GM18907 (cell line): ENCODE measurements at regions not wholly inside any gene's neighbourhood (a gene's known extent, or its start where the extent isn't known, plus 50 kb on each side); places are given as distances from the start of the nearest gene placed in this dataset.

Experiments
- ATAC-seq: cut with Tn5 transposase; IDR thresholded peaks from one replicate; pipeline ENCODE4 v1.9.1; 2021; ENCODE audit warnings: mild to moderate bottlenecking, moderate library complexity; ENCODE audit not compliant: unreplicated experiment

- ATAC-seq, result no peak
These were observed 328.2 kb upstream of the SHH start for GRCh38 chr7:156140447-156140846.

- no peak for ATAC-seq
These were observed 327.4 kb upstream of the SHH start for GRCh38 chr7:156139633-156140032.

- no peak for ATAC-seq
These were observed 326.8 kb upstream of the SHH start for GRCh38 chr7:156139112-156139511.

GRCh38 chr7:156131881-156132280 lies 319.6 kb upstream of the SHH start:
- no peak for ATAC-seq

GRCh38 chr7:156129522-156129921 lies 317.3 kb upstream of the SHH start:
- no peak for ATAC-seq

GRCh38 chr7:156128496-156128895 lies 316.2 kb upstream of the SHH start:
- ATAC-seq, result no peak

- ATAC-seq, result no peak
These were observed 315.2 kb upstream of the SHH start for GRCh38 chr7:156127166-156128134.

- no peak for ATAC-seq
These were observed 313.8 kb upstream of the SHH start for GRCh38 chr7:156125841-156126730.

GRCh38 chr7:156124356-156124755 lies 312.1 kb upstream of the SHH start:
- no peak for ATAC-seq

GRCh38 chr7:156123362-156123761 lies 311.1 kb upstream of the SHH start:
- ATAC-seq, result no peak

GRCh38 chr7:156122752-156123354 lies 310.6 kb upstream of the SHH start:
- ATAC-seq, result no peak

- ATAC-seq, result no peak
These were observed 309.7 kb upstream of the SHH start for GRCh38 chr7:156121956-156122355.

- ATAC-seq, result no peak
These were observed 309.2 kb upstream of the SHH start for GRCh38 chr7:156121434-156121833.

- ATAC-seq, result no peak
These were observed 308.3 kb upstream of the SHH start for GRCh38 chr7:156120552-156120951.

GRCh38 chr7:156119771-156120170 lies 307.5 kb upstream of the SHH start:
- ATAC-seq, result no peak

GRCh38 chr7:156118248-156118645 lies 306.0 kb upstream of the SHH start:
- no peak for ATAC-seq

GRCh38 chr7:156117542-156118247 lies 305.4 kb upstream of the SHH start:
- no peak for ATAC-seq

- ATAC-seq, result no peak
These were observed 304.4 kb upstream of the SHH start for GRCh38 chr7:156116514-156117215.

GRCh38 chr7:156115582-156115981 lies 303.3 kb upstream of the SHH start:
- no peak for ATAC-seq

GRCh38 chr7:156113731-156114130 lies 301.5 kb upstream of the SHH start:
- no peak for ATAC-seq
